H9 (cell line): ENCODE measurements at regions not wholly inside any gene's neighbourhood (a gene's known extent, or its start where the extent isn't known, plus 50 kb on each side); places are given as distances from the start of the nearest gene placed in this dataset.

Experiments used
- DNase-seq: peaks from one replicate; pipeline ENCODE4 v3.0.0-alpha.2; 2017
- H2AFZ ChIP-seq: one replicate; pipeline ENCODE4 v1.6.1; 2013; ENCODE audit warnings: mild to moderate bottlenecking, low read length, control low read depth, moderate library complexity
- H2AK5ac ChIP-seq: 2 replicates; pipeline ENCODE4 v1.6.1; 2013; ENCODE audit warnings: low read length, control low read depth, mixed read lengths; ENCODE audit not compliant: insufficient read length
- H2BK120ac ChIP-seq: one replicate; pipeline ENCODE4 v1.6.1; 2013; ENCODE audit warnings: low read depth, mild to moderate bottlenecking, low read length, control low read depth, inconsistent platforms; ENCODE audit not compliant: poor library complexity, severe bottlenecking
- H2BK12ac ChIP-seq: 2 replicates; pipeline ENCODE4 v1.6.1; 2013; ENCODE audit warnings: low read length, control low read depth, mixed read lengths, low read depth; ENCODE audit not compliant: insufficient read length
- H2BK15ac ChIP-seq: 2 replicates; pipeline ENCODE4 v1.6.1; 2013; ENCODE audit warnings: low read depth, low read length, control low read depth
- H2BK20ac ChIP-seq: one replicate; pipeline ENCODE4 v1.6.1; 2013; ENCODE audit warnings: low read depth, mild to moderate bottlenecking, low read length, control low read depth, inconsistent platforms; ENCODE audit not compliant: poor library complexity, severe bottlenecking
- H2BK5ac ChIP-seq: 2 replicates; pipeline ENCODE4 v1.6.1; 2013; ENCODE audit warnings: low read length, control low read depth, mixed read lengths; ENCODE audit not compliant: insufficient read length
- H3K14ac ChIP-seq: 2 replicates; pipeline ENCODE4 v1.6.1; 2013; ENCODE audit warnings: low read length, control low read depth; ENCODE audit not compliant: insufficient read depth
- H3K18ac ChIP-seq: 2 replicates; pipeline ENCODE4 v1.6.1; 2013; ENCODE audit warnings: low read depth, mild to moderate bottlenecking, mixed read lengths, low read length, control low read depth; ENCODE audit not compliant: insufficient read length
- H3K23ac ChIP-seq: 2 replicates; pipeline ENCODE4 v1.6.1; 2013; ENCODE audit warnings: low read length, control low read depth, mixed read lengths, low read depth; ENCODE audit not compliant: insufficient read length
- H3K23me2 ChIP-seq: 2 replicates; pipeline ENCODE4 v1.6.1; 2013; ENCODE audit warnings: low read depth, mild to moderate bottlenecking, mixed read lengths, low read length, control low read depth; ENCODE audit not compliant: insufficient read length, poor library complexity, severe bottlenecking
- H3K27ac ChIP-seq: 2 replicates; pipeline ENCODE4 v1.5.1; 2013; ENCODE audit warnings: low read length, control low read depth, mixed read lengths, low read depth; ENCODE audit not compliant: insufficient read length
- H3K27me3 ChIP-seq: 2 replicates; pipeline ENCODE4 v1.6.1; 2013; ENCODE audit warnings: low read length, control low read depth, inconsistent platforms; ENCODE audit not compliant: insufficient read depth
- H3K4ac ChIP-seq: 2 replicates; pipeline ENCODE4 v1.6.1; 2013; ENCODE audit warnings: low read depth, mild to moderate bottlenecking, control low read depth, inconsistent platforms, low read length, moderate library complexity
- H3K4me1 ChIP-seq: 2 replicates; pipeline ENCODE4 v1.6.1; 2013; ENCODE audit warnings: low read length, control low read depth, inconsistent platforms; ENCODE audit not compliant: insufficient read depth
- H3K4me2 ChIP-seq: 2 replicates; pipeline ENCODE4 v1.6.1; 2013; ENCODE audit warnings: low read length, control low read depth, mixed read lengths; ENCODE audit not compliant: insufficient read length, insufficient read depth
- H3K56ac ChIP-seq: 2 replicates; pipeline ENCODE4 v1.6.1; 2013; ENCODE audit warnings: low read depth, mild to moderate bottlenecking, mixed read lengths, low read length, control low read depth; ENCODE audit not compliant: insufficient read length
- H3K79me1 ChIP-seq: 2 replicates; pipeline ENCODE4 v1.6.1; 2013; ENCODE audit warnings: low read depth, mild to moderate bottlenecking, moderate library complexity, low read length, control low read depth, inconsistent platforms; ENCODE audit not compliant: insufficient read depth, poor library complexity, severe bottlenecking
- H3K79me2 ChIP-seq: 2 replicates; pipeline ENCODE4 v1.6.1; 2013; ENCODE audit warnings: low read length, control low read depth, inconsistent platforms; ENCODE audit not compliant: insufficient read depth
- H3K9ac ChIP-seq: 2 replicates; pipeline ENCODE4 v1.6.1; 2013; ENCODE audit warnings: low read length, control low read depth, mixed read lengths; ENCODE audit not compliant: insufficient read length; ENCODE audit errors: extremely low read depth
- H3K9me3 ChIP-seq: one replicate; pipeline ENCODE4 v1.6.1; 2013; ENCODE audit warnings: low read depth, low read length, inconsistent platforms; ENCODE audit not compliant: control insufficient read depth
- H3T11ph ChIP-seq: one replicate; pipeline ENCODE4 v1.6.1; 2013; ENCODE audit warnings: mild to moderate bottlenecking, low read length, control low read depth, inconsistent platforms
- H4K20me1 ChIP-seq: one replicate; pipeline ENCODE4 v1.6.1; 2013; ENCODE audit not compliant: control insufficient read depth, insufficient read length, insufficient read depth
- H4K5ac ChIP-seq: 2 replicates; pipeline ENCODE4 v1.6.1; 2013; ENCODE audit warnings: low read depth, mild to moderate bottlenecking, mixed read lengths, low read length, control low read depth; ENCODE audit not compliant: insufficient read length
- H4K8ac ChIP-seq: replicated peaks from 2 replicates; pipeline ENCODE4 v1.6.1; 2013; ENCODE audit warnings: low read length, control low read depth, mixed read lengths, low read depth; ENCODE audit not compliant: insufficient read length
- H4K91ac ChIP-seq: 2 replicates; pipeline ENCODE4 v1.6.1; 2013; ENCODE audit warnings: low read depth, mild to moderate bottlenecking, moderate library complexity, mixed read lengths, low read length, control low read depth; ENCODE audit not compliant: insufficient read length
- H3K27ac Mint-ChIP-seq, 3 experiments: 2 replicates in 2 of 3; 3 replicates in 1 of 3; pipeline ENCODE4 v1.8.0; 2020 to 2021; ENCODE audit warnings: mixed read lengths in 3 of 3, mild to moderate bottlenecking in 1 of 3, moderate library complexity in 1 of 3
- H3K27me3 Mint-ChIP-seq: 2 replicates; pipeline ENCODE4 v1.8.0; 2021; ENCODE audit warnings: low read depth, mild to moderate bottlenecking, moderate library complexity, mixed read lengths
- H3K36me3 Mint-ChIP-seq, 3 experiments: 2 replicates in 2 of 3; 3 replicates in 1 of 3; pipeline ENCODE4 v1.8.0; 2020 to 2021; ENCODE audit warnings: low read depth in 3 of 3, mixed read lengths in 3 of 3; ENCODE audit not compliant: insufficient read depth in 1 of 3
- H3K4me1 Mint-ChIP-seq, 2 experiments: 2 replicates each; pipeline ENCODE4 v1.8.0; 2020; ENCODE audit warnings: mixed read lengths in 2 of 2
- H3K4me3 Mint-ChIP-seq, 2 experiments: 2 replicates in 1 of 2; 3 replicates in 1 of 2; pipeline ENCODE4 v1.8.0; 2020 to 2021; ENCODE audit warnings: mild to moderate bottlenecking in 2 of 2, mixed read lengths in 2 of 2, moderate library complexity in 1 of 2
- H3K9me3 Mint-ChIP-seq, 2 experiments: 2 replicates in 1 of 2; 3 replicates in 1 of 2; pipeline ENCODE4 v1.8.0; 2020; ENCODE audit warnings: mild to moderate bottlenecking in 2 of 2, mixed read lengths in 2 of 2, moderate library complexity in 1 of 2
- CTCF ChIP-seq: fragments of 200-600 bp; sonication (generic); conservative IDR thresholded peaks from 3 replicates; pipeline ENCODE4 v1.8.0; 2021; ENCODE audit warnings: antibody characterized with exemption, mild to moderate bottlenecking

- no peaks in the 10 kb centered on the region for H4K20me1 ChIP-seq
- H2BK20ac ChIP-seq = no peak overlapping the region
These were observed 343.8 kb downstream of the TOX3 start for GRCh38 chr16:52203096-52203495.

More at GRCh38 chr16:52203096-52203495, 343.8 kb downstream of the TOX3 start:
- H3K23ac ChIP-seq = no peak overlapping the region
- H3K23me2 ChIP-seq = no peaks in the 10 kb centered on the region
- H4K8ac ChIP-seq = no peak overlapping the region
- H2AFZ ChIP-seq = no peak overlapping the region
- H3K4me2 ChIP-seq = no peak overlapping the region
- H3K4me3 Mint-ChIP-seq = no peak overlapping the region
- H4K5ac ChIP-seq = no peak overlapping the region
- H3K27ac ChIP-seq = no peak overlapping the region
- H3K9ac ChIP-seq = no peak overlapping the region
- H3K18ac ChIP-seq = no peak overlapping the region
- no peaks in the 10 kb centered on the region for H3K27me3 Mint-ChIP-seq
- H3K9me3 ChIP-seq = no peaks in the 10 kb centered on the region
- H3K4me1 Mint-ChIP-seq = peaks cover 5 to 7% of the 10 kb centered on the region in 2 experiments; a peak in 2 of 4 replicates
- H2BK120ac ChIP-seq = no peak overlapping the region
- H3K56ac ChIP-seq = no peak overlapping the region
- no peaks in the 10 kb centered on the region for H3K79me1 ChIP-seq
- H3T11ph ChIP-seq = no peak overlapping the region
- TF ChIP-seq CTCF = no peak
- no peak for DNase-seq
- H3K14ac ChIP-seq = no peak overlapping the region
- no peaks in the 10 kb centered on the region for H3K4me1 ChIP-seq
- no peaks in the 10 kb centered on the region for H3K79me2 ChIP-seq
- H3K9me3 Mint-ChIP-seq = no peaks in the 10 kb centered on the region
- no peaks in the 10 kb centered on the region; a peak in 1 of 7 replicates for H3K36me3 Mint-ChIP-seq
- H3K27me3 ChIP-seq = no peaks in the 10 kb centered on the region
- H2BK15ac ChIP-seq = no peak overlapping the region
- H3K4ac ChIP-seq = no peak overlapping the region
- H2AK5ac ChIP-seq = no peak overlapping the region
- H2BK12ac ChIP-seq = no peak overlapping the region
- H4K91ac ChIP-seq = no peak overlapping the region
- no peak overlapping the region for H2BK5ac ChIP-seq
- no peak overlapping the region for H3K27ac Mint-ChIP-seq
